ENCODE measurements at regions not wholly inside any gene's neighbourhood (a gene's known extent, or its start where the extent isn't known, plus 50 kb on each side); places are given as distances from the start of the nearest gene placed in this dataset.

- TF ChIP-seq CTCF (IDR thresholded peaks at IDR 0.05): no peak
- no peak for TF ChIP-seq POLR2A (IDR thresholded peaks at IDR 0.05)
Observed at GRCh38 chr14:82757776-82758175, 1224.1 kb upstream of the SEL1L start.
